Middle frontal gyrus (tissue), 1 donor: ENCODE measurements at regions not wholly inside any gene's neighbourhood (a gene's known extent, or its start where the extent isn't known, plus 50 kb on each side); places are given as distances from the start of the nearest gene placed in this dataset.

Experiments
- DNase-seq: peaks from one replicate; pipeline ENCODE4 v3.0.0-alpha.2; 2015; ENCODE audit warnings: low spot score; ENCODE audit errors: extremely low spot score

DNA sequence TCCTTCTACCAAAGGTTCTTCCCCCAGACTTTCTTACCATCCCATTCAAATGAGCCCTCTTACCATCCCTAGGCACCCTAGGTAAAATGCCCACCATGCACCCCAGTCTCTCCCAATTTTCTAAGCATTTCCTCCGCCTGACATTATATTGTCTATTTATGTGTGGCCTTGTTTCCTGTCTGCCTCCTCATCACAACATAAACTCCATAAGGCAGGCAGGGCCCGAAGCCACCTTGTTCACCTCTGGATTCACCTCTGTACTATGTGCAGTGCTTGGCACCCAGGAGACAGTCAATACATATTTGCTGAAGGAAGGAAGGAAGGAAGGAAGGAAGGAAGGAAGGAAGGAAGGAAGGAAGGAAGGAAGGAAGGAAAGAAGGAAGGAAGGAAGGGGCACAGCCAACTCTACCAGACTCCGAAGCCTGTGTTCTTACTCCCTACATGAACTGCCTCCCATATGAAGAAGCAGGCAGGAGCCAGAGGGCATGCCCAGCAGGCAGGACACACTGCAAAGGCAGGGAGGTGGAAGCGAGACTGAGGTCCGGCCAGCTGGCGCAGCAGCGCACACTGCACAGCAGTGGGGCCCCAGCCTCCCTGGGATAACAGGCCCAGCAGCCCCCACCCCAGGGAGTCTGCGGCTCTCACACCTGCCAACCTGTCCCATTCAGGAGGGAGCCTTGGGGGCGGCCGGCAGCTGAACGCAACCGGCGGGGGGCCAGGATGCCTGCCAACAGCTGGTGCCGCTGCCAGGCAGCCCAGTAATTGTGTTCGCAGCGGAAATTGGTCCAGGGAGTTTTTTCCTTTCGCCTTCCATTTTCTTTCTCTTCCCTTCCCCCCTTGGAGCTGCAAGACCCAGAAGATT lies 106.0 kb upstream of the LINGO1 start:
- no peak for DNase-seq

GRCh38 chr15:77738038-77738370 lies 105.3 kb upstream of the LINGO1 start:
- no peak for DNase-seq

GRCh38 chr15:77737238-77738037 lies 104.7 kb upstream of the LINGO1 start:
- no peak for DNase-seq

DNA sequence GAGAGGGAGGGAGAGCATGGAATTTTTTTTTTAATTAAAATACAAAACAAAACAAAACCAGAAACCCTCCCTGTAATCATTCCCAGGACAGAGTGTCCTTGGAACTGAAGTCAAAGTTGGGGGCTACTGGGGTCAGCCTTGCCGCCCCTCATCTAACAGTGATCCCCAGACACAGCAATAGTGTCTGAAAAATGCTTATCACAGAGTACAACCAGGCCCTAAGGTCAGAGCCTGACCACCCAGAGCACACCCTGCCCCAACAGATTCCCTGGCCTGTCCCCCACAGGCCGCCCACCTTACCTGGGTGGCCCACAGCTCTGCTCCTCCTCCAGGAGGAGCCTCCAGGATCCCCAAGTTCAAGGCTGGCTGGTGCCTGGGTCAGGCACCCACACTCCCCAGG lies 101.6 kb upstream of the LINGO1 start:
- DNase-seq = no peak

- DNase-seq = no peak
These were observed 101.0 kb upstream of the LINGO1 start for GRCh38 chr15:77733579-77734300.

GRCh38 chr15:77732514-77733335 lies 100.0 kb upstream of the LINGO1 start:
- no peak for DNase-seq

DNA sequence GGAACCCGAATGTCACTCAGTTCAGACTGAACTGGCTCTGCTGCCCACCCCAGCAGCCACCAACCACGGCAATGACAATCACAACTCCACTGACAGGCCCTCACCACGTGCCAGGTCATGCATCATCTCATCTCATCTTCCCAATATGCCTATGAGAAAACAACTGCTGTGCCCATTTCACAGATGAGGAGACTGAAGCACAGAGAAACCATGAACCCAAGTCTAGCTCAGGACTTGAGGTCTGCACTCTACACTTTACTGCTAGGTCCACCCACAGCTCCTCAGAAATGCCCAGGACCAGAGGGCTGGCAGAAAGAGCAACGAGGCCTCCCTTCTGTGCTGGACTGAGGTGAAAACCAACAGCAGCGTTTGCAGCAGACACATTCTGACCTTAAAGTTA lies 99.2 kb upstream of the LINGO1 start:
- no peak for DNase-seq

- DNase-seq = no peak
These were observed 98.4 kb upstream of the LINGO1 start for GRCh38 chr15:77731067-77731466.

DNA sequence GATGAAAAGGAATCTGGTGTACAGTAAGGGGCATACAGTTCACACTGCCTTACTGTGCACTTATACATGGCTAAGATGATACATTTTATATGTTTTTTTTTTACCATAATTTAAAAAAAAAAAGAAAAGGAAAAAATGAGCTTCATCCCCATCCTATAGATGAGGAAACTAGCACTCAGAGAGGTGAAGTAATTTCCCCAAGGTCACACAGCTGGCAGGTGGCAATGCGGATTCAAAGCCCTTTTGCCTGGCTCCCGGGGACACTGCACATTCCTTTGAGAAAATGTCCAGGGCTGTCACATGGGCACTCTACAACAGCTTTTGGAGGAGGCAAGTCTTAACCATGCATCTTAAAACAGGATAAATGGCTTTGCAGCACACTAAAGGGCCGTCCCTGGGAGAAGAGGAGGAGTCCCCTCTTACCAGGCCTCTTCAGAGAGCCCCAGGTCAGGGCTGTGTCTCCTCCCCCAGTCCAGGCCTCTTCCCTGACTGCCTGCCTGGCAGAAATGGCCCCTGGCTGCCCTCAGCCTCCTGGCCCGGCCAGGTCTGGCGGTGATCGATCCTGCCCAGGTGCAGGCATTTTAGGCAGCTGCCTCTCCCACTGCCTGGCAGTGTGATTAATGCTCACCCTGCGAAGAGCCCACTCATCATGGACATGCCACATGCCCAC lies 95.1 kb upstream of the LINGO1 start:
- DNase-seq = no peak

DNA sequence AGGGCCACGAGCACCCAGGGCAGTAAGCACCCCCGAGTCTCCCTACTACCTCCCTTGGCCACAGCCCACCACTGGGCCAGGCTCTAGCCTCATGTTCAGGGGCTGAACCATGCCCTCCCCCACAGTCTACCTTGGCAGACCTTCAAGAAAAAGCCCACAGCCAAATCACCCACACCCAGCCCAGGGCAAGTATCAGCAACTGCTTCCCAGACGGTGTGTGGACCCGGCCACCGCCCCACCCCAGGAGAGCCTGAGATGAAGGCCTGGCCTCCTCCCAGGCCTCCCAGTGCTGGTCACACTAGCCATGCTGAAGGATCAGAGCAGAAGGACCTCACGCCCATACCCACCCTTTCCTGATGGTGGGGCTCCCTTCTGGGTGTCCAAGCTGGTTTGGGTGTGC lies 92.0 kb upstream of the LINGO1 start:
- no peak for DNase-seq

GRCh38 chr15:77723756-77724155 lies 91.0 kb upstream of the LINGO1 start:
- no peak for DNase-seq

- no peak for DNase-seq
These were observed 90.2 kb upstream of the LINGO1 start for GRCh38 chr15:77722759-77723460.

- no peak for DNase-seq
These were observed 89.3 kb upstream of the LINGO1 start for GRCh38 chr15:77721963-77722362.

- no peak for DNase-seq
These were observed 87.9 kb upstream of the LINGO1 start for GRCh38 chr15:77720655-77721054.

- no peak for DNase-seq
These were observed 87.5 kb upstream of the LINGO1 start for GRCh38 chr15:77720173-77720572.

GRCh38 chr15:77719450-77719849 lies 86.7 kb upstream of the LINGO1 start:
- DNase-seq = no peak

- no peak for DNase-seq
These were observed 84.8 kb upstream of the LINGO1 start for GRCh38 chr15:77717333-77717990.

- DNase-seq = no peak
These were observed 84.1 kb upstream of the LINGO1 start for GRCh38 chr15:77716632-77717332.

- DNase-seq = no peak
These were observed 83.1 kb upstream of the LINGO1 start for GRCh38 chr15:77715860-77716259.
